H1 (cell line): ENCODE measurements at regions not wholly inside any gene's neighbourhood (a gene's known extent, or its start where the extent isn't known, plus 50 kb on each side); places are given as distances from the start of the nearest gene placed in this dataset.

Experiments used
- CTCF ChIA-PET: fragments of 300-600 bp; sonication (Branson Sonifier 250); formaldehyde crosslinking; loops from one replicate; lab custom pipeline; 2021; ENCODE audit not compliant: partially characterized antibody; lab: Charles Lee
- POLR2A ChIA-PET: fragments of 300-600 bp; sonication (Branson Sonifier 250); formaldehyde crosslinking; loops from one replicate; lab custom pipeline; 2021; ENCODE audit warnings: inconsistent platforms; ENCODE audit not compliant: partially characterized antibody; lab: Charles Lee
- DNase-seq, 2 experiments: peaks; one replicate each; pipeline versions ENCODE4 v3.0.0 to v3.0.0-alpha.2; 2010 to 2022; ENCODE audit warnings: low spot score in 2 of 2, low read depth in 1 of 2, mixed read lengths in 1 of 2
- FAIRE-seq: peaks from 2 replicates; lab custom pipeline; 2011; peaks lifted over from hg19 to GRCh38; lab: Jason Lieb, UNC
- H2AFZ ChIP-seq: 2 replicates; pipeline ENCODE4 v1.8.1; 2012; ENCODE audit warnings: low read length, inconsistent platforms
- H2AK5ac ChIP-seq: 2 replicates; pipeline ENCODE4 v1.6.1; 2013; ENCODE audit warnings: low read depth, low read length
- H2BK120ac ChIP-seq: replicated peaks from 2 replicates; pipeline ENCODE3; 2013; ENCODE audit warnings: low read depth, low read length, inconsistent platforms
- H2BK12ac ChIP-seq: 2 replicates; pipeline ENCODE4 v1.6.1; 2013; ENCODE audit warnings: low read depth, low read length
- H2BK15ac ChIP-seq: 2 replicates; pipeline ENCODE4 v1.6.1; 2013; ENCODE audit warnings: low read length
- H2BK20ac ChIP-seq: 2 replicates; pipeline ENCODE4 v1.6.1; 2013; ENCODE audit warnings: low read length
- H2BK5ac ChIP-seq: 2 replicates; pipeline ENCODE4 v1.6.1; 2013; ENCODE audit warnings: low read depth, low read length
- H3K14ac ChIP-seq: 2 replicates; pipeline ENCODE4 v1.6.1; 2013; ENCODE audit warnings: inconsistent platforms; ENCODE audit not compliant: insufficient read length
- H3K18ac ChIP-seq: 2 replicates; pipeline ENCODE4 v1.6.1; 2013; ENCODE audit warnings: low read length; ENCODE audit errors: extremely low read depth
- H3K23ac ChIP-seq: 2 replicates; pipeline ENCODE4 v1.6.1; 2013; ENCODE audit warnings: inconsistent platforms; ENCODE audit not compliant: insufficient read length
- H3K23me2 ChIP-seq: 2 replicates; pipeline ENCODE4 v1.6.1; 2013; ENCODE audit warnings: low read depth, low read length
- H3K27ac ChIP-seq: 2 replicates; pipeline ENCODE4 v1.6.1; 2011; ENCODE audit warnings: low read depth, low read length, inconsistent platforms
- H3K27me3 ChIP-seq, 4 experiments: replicated peaks in 1 of 4; 1 replicate in 1 of 4; 2 replicates in 3 of 4; pipeline versions ENCODE4 v1.6.1 to v1.8.1; 2011 to 2013; ENCODE audit warnings: low read length in 3 of 4, mild to moderate bottlenecking in 3 of 4, inconsistent platforms in 2 of 4, mixed read lengths in 2 of 4, moderate library complexity in 1 of 4; ENCODE audit not compliant: control insufficient read depth in 3 of 4, insufficient read depth in 3 of 4; ENCODE audit errors: extremely low read depth in 1 of 4
- H3K36me3 ChIP-seq, 4 experiments: 2 replicates each; pipeline versions ENCODE4 v1.6.1 to v1.8.1; 2011 to 2013; ENCODE audit warnings: mild to moderate bottlenecking in 4 of 4, low read length in 3 of 4, moderate library complexity in 2 of 4, control low read depth in 1 of 4, inconsistent platforms in 1 of 4; ENCODE audit not compliant: insufficient read depth in 4 of 4, control insufficient read depth in 2 of 4
- H3K4ac ChIP-seq: replicated peaks from 2 replicates; pipeline ENCODE3; 2013; ENCODE audit warnings: low read length, low read depth, mixed read lengths, inconsistent platforms; ENCODE audit not compliant: insufficient read length
- H3K4me1 ChIP-seq, 4 experiments: replicated peaks in 1 of 4; 1 replicate in 1 of 4; 2 replicates in 3 of 4; pipeline versions ENCODE4 v1.6.1 to v1.8.1; 2011 to 2013; ENCODE audit warnings: low read length in 3 of 4, inconsistent platforms in 2 of 4, mixed read lengths in 1 of 4; ENCODE audit not compliant: insufficient read depth in 4 of 4, control insufficient read depth in 3 of 4
- H3K4me2 ChIP-seq, 2 experiments: 2 replicates each; pipeline versions ENCODE4 v1.6.1 to v1.8.1; 2011 to 2013; ENCODE audit warnings: low read depth in 2 of 2, low read length in 2 of 2, control low read depth in 1 of 2, inconsistent platforms in 1 of 2, mild to moderate bottlenecking in 1 of 2; ENCODE audit not compliant: insufficient read depth in 1 of 2
- H3K4me3 ChIP-seq, 4 experiments: fragments of 200-600, 300-600 bp in 1 of 4; sonication (generic), shearing (Covaris generic), sonication (Bioruptor Twin) in 1 of 4; 2 replicates each; pipeline versions ENCODE4 v1.5.1 to v1.8.1; 2011 to 2016; ENCODE audit warnings: low read length in 4 of 4, low read depth in 3 of 4, control low read depth in 2 of 4, inconsistent platforms in 2 of 4, mild to moderate bottlenecking in 2 of 4, mixed read lengths in 1 of 4, moderate library complexity in 1 of 4; ENCODE audit not compliant: insufficient read depth in 2 of 4; ENCODE audit errors: extremely low read depth in 1 of 4
- H3K56ac ChIP-seq: replicated peaks from 2 replicates; pipeline ENCODE3; 2013; ENCODE audit warnings: low read depth, mild to moderate bottlenecking, mixed read lengths, low read length, inconsistent platforms; ENCODE audit not compliant: insufficient read length
- H3K79me1 ChIP-seq: 2 replicates; pipeline ENCODE4 v1.6.1; 2013; ENCODE audit warnings: low read depth, low read length, control low read depth
- H3K79me2 ChIP-seq, 2 experiments: 2 replicates each; pipeline versions ENCODE4 v1.6.1 to v1.8.1; 2012 to 2013; ENCODE audit warnings: low read length in 2 of 2, mild to moderate bottlenecking in 2 of 2, inconsistent platforms in 1 of 2; ENCODE audit not compliant: insufficient read depth in 2 of 2, control insufficient read depth in 1 of 2
- H3K9ac ChIP-seq, 4 experiments: replicated peaks in 1 of 4; 1 replicate in 1 of 4; 2 replicates in 3 of 4; pipeline versions ENCODE4 v1.6.1 to v1.8.1; 2011 to 2013; ENCODE audit warnings: low read depth in 3 of 4, low read length in 3 of 4, control low read depth in 2 of 4, mild to moderate bottlenecking in 2 of 4, moderate library complexity in 2 of 4, inconsistent platforms in 1 of 4; ENCODE audit errors: extremely low read depth in 1 of 4
- H3K9me3 ChIP-seq, 2 experiments: 2 replicates each; pipeline versions ENCODE4 v1.6.1 to v1.8.1; 2012 to 2013; ENCODE audit warnings: mild to moderate bottlenecking in 2 of 2, moderate library complexity in 2 of 2, control low read depth in 1 of 2, inconsistent platforms in 1 of 2, low read depth in 1 of 2, low read length in 1 of 2, mixed read lengths in 1 of 2; ENCODE audit not compliant: insufficient read depth in 2 of 2
- H4K20me1 ChIP-seq, 2 experiments: replicated peaks in 1 of 2; 2 replicates each; pipeline versions ENCODE3 to v1.8.1; 2011 to 2013; ENCODE audit warnings: inconsistent platforms in 2 of 2, low read length in 2 of 2, mild to moderate bottlenecking in 1 of 2; ENCODE audit not compliant: insufficient read depth in 2 of 2, control insufficient read depth in 1 of 2
- H4K5ac ChIP-seq: 2 replicates; pipeline ENCODE4 v1.6.1; 2013; ENCODE audit warnings: low read length, low read depth, mixed read lengths, inconsistent platforms; ENCODE audit not compliant: insufficient read length
- H4K8ac ChIP-seq: 2 replicates; pipeline ENCODE4 v1.8.0; 2013; ENCODE audit warnings: mild to moderate bottlenecking, moderate library complexity, low read length, inconsistent platforms; ENCODE audit not compliant: insufficient read depth; ENCODE audit errors: extremely low read depth
- H4K91ac ChIP-seq: replicated peaks from 2 replicates; pipeline ENCODE3; 2013; ENCODE audit warnings: low read length, mixed read lengths, inconsistent platforms; ENCODE audit not compliant: insufficient read length
- HDAC6 ChIP-seq: IDR thresholded peaks from one replicate; pipeline ENCODE4 v1.7.1; 2012; ENCODE audit warnings: low read depth, mild to moderate bottlenecking, inconsistent platforms, low read length, moderate library complexity
- SIN3A ChIP-seq, 2 experiments: IDR thresholded peaks in 1 of 2; conservative IDR thresholded peaks in 1 of 2; 2 replicates each; pipeline ENCODE4 v1.6.1; 2011 to 2012; ENCODE audit warnings: low read length in 2 of 2, improper control_type of control experiment in 1 of 2, low read depth in 1 of 2, mild to moderate bottlenecking in 1 of 2
- SIRT6 ChIP-seq: IDR thresholded peaks from one replicate; pipeline ENCODE4 v1.7.1; 2012; ENCODE audit warnings: low read length, inconsistent platforms
- SIX5 ChIP-seq: IDR thresholded peaks from 2 replicates; pipeline ENCODE4 v1.6.1; 2011; ENCODE audit warnings: mild to moderate bottlenecking, low read depth, low read length
- TCF12 ChIP-seq: IDR thresholded peaks from 2 replicates; pipeline ENCODE4 v1.6.1; 2011; ENCODE audit warnings: low read depth, mild to moderate bottlenecking, low read length
- WGBS, 2 experiments: shearing (Covaris generic) in 1 of 2; methylation state at CpG; one replicate each; pipeline versions ENCODE4 v1.1.6 to v1.1.7; 2013 to 2015; ENCODE audit warnings: low lambda C conversion rate in 2 of 2, mixed read lengths in 2 of 2, inconsistent platforms in 1 of 2, low coverage in 1 of 2, missing lambda C conversion rate in 1 of 2; ENCODE audit not compliant: insufficient replicate concordance in 2 of 2, insufficient coverage in 1 of 2, insufficient read length in 1 of 2; ENCODE audit errors: extremely low coverage in 1 of 2, missing lambda C conversion rate in 1 of 2; 5-methylcytosine and 5-hydroxymethylcytosine counted together

- FAIRE-seq, result no peak
- TF ChIP-seq TCF12 (no peak), SIN3A (conservative IDR thresholded peaks at IDR 0.05 in 1 of 2, IDR thresholded peaks at IDR 0.05 in 1 of 2; ENCODE audit: low read depth in 1 of 2, low read length in 2 of 2) (no peak), SIX5 (no peak), SIRT6 (no peak), HDAC6 (no peak)
Observed at GRCh38 chr15:34651997-34652725, 68.7 kb upstream of the GOLGA8B start.

More at GRCh38 chr15:34651997-34652725, 68.7 kb upstream of the GOLGA8B start:
- DNase-seq, result no peak
- Histone ChIP-seq H3K4me3 (no peak overlapping the region), H2BK120ac (no peak overlapping the region), H4K8ac (no peak overlapping the region), H3K36me3 (no peaks in the 10 kb centered on the region), H3K4me1 (peaks cover 0 to 4% (median 1%) of the 10 kb centered on the region in 4 experiments; a peak in 3 of 7 replicates), H2BK12ac (no peak overlapping the region), H3K9me3 (no peaks in the 10 kb centered on the region; a peak in 1 of 4 replicates), H3K9ac (no peak overlapping the region), H3K14ac (no peak overlapping the region), H3K23ac (no peak overlapping the region), H3K23me2 (no peaks in the 10 kb centered on the region), H2BK5ac (no peak overlapping the region), H3K56ac (no peak overlapping the region), H3K79me2 (no peaks in the 10 kb centered on the region), H3K4me2 (no peak overlapping the region), H3K27me3 (no peaks in the 10 kb centered on the region), H4K20me1 (no peaks in the 10 kb centered on the region), H3K18ac (no peak overlapping the region), H3K27ac (no peak overlapping the region), H4K5ac (no peak overlapping the region), H3K4ac (no peak overlapping the region), H3K79me1 (no peaks in the 10 kb centered on the region), H2AFZ (no peak overlapping the region), H2BK15ac (no peak overlapping the region), H2AK5ac (no peak overlapping the region), H2BK20ac (no peak overlapping the region), H4K91ac (no peak overlapping the region)
- ChIA-PET POLR2A (no interaction called here), CTCF (interaction anchor here (1.0 kb wide), 1 partner anchor 42 kb away, joined by 3 read pairs; no protein-coding TSS in a partner anchor)
- 88% methylated on average over 1 of the region's 1 CpG; no CpG with 5 or more reads in 1 of the 2 experiments for WGBS, 2 experiments
